Hepatocyte (in vitro differentiated cells): ENCODE measurements at regions not wholly inside any gene's neighbourhood (a gene's known extent, or its start where the extent isn't known, plus 50 kb on each side); places are given as distances from the start of the nearest gene placed in this dataset.

Experiments used
- CTCF ChIP-seq: fragments of 200-600 bp; sonication (generic); IDR thresholded peaks from 2 replicates; pipeline ENCODE4 v1.5.1; 2016; ENCODE audit warnings: antibody characterized with exemption, mild to moderate bottlenecking; ENCODE audit not compliant: poor library complexity
- EZH2phosphoT487 ChIP-seq: fragments of 200-600 bp; sonication (generic); IDR thresholded peaks from one replicate; pipeline ENCODE4 v1.6.1; 2018; ENCODE audit warnings: antibody characterized with exemption, mild to moderate bottlenecking, low read depth, moderate library complexity; ENCODE audit not compliant: unreplicated experiment, severe bottlenecking

- TF ChIP-seq CTCF (no peak), EZH2phosphoT487 (no peak)
These were observed 170.7 kb downstream of the CYRIA start for GRCh38 chr2:16494836-16495508.
